HCT116 (cell line): ENCODE measurements at regions not wholly inside any gene's neighbourhood (a gene's known extent, or its start where the extent isn't known, plus 50 kb on each side); places are given as distances from the start of the nearest gene placed in this dataset.
"Not testable (repeated sequence)": the region's sequence is repeated elsewhere in the genome, so short reads cannot be mapped to it uniquely, and the experiment has no call there.

Experiments
- ATAC-seq: fragments of 200-7000 bp; cut with Tn5 transposase; 2 replicates; pipeline ENCODE4 v1.9.1; 2020; ENCODE audit warnings: mild to moderate bottlenecking, moderate library complexity
- BruUV-seq: library from RNA; stranded (reverse); fragments of 400-500 nt; replicated peaks from 2 replicates; lab custom pipeline; 2021; lab: Mats Ljungman, UMichigan
- CTCF ChIA-PET: fragments of 300-600 bp; sonication (Branson Sonifier 250); formaldehyde crosslinking; loops from one replicate; lab custom pipeline; 2021; ENCODE audit warnings: antibody characterized with exemption; lab: Charles Lee
- POLR2A ChIA-PET: fragments of 300-600, 350-600 bp; sonication (Branson Sonifier 250); formaldehyde crosslinking; loops from one replicate; lab custom pipeline; 2021; ENCODE audit warnings: antibody characterized with exemption; lab: Charles Lee
- RAD21 ChIA-PET, 2 experiments: fragments of 300-600 bp; sonication (Branson Sonifier 250); formaldehyde crosslinking; loops; one replicate each; lab custom pipeline; 2023; ENCODE audit warnings: low total read pairs in 2 of 2; ENCODE audit not compliant: uncharacterized antibody in 2 of 2, unreplicated experiment in 2 of 2, low non-redundant PET in 1 of 2; lab: Charles Lee
- DNase-seq: peaks from one replicate; pipeline ENCODE4 v3.0.0-alpha.2; 2010; ENCODE audit warnings: low read depth, low spot score
- H2AFZ ChIP-seq: fragments of 200-600 bp; shearing (Covaris generic), sonication (generic); 2 replicates; pipeline ENCODE4 v1.6.1; 2017; ENCODE audit warnings: low read depth, mixed run types, mixed read lengths, antibody characterized with exemption, low read length; ENCODE audit not compliant: poor library complexity, severe bottlenecking
- H3K27ac ChIP-seq: 2 replicates; pipeline ENCODE4 v1.5.1; 2012; ENCODE audit warnings: low read depth, low read length
- H3K27me3 ChIP-seq: fragments of 200-600 bp; sonication (generic); 2 replicates; pipeline ENCODE4 v1.6.1; 2016; ENCODE audit warnings: mixed run types, low read length, mixed read lengths; ENCODE audit not compliant: insufficient read depth
- H3K36me3 ChIP-seq, 2 experiments: fragments of 200-500 bp in 1 of 2; fragments of 200-600 bp in 1 of 2; sonication (Bioruptor generic) in 1 of 2; sonication (generic) in 1 of 2; 2 replicates each; pipeline versions ENCODE4 v1.5.1 to v1.6.1; 2014 to 2016; ENCODE audit warnings: low read length in 2 of 2, inconsistent platforms in 1 of 2, mixed read lengths in 1 of 2, mixed run types in 1 of 2; ENCODE audit not compliant: insufficient read depth in 2 of 2, control insufficient read depth in 1 of 2
- H3K4me1 ChIP-seq, 2 experiments: fragments of 200-600 bp in 1 of 2; sonication (generic) in 1 of 2; 2 replicates each; pipeline versions ENCODE4 v1.5.1 to v1.6.1; 2012 to 2017; ENCODE audit warnings: low read length in 2 of 2, inconsistent platforms in 1 of 2, mild to moderate bottlenecking in 1 of 2, mixed read lengths in 1 of 2, mixed run types in 1 of 2, moderate library complexity in 1 of 2; ENCODE audit not compliant: insufficient read depth in 2 of 2, control insufficient read depth in 1 of 2
- H3K4me2 ChIP-seq: fragments of 200-600 bp; sonication (generic); 2 replicates; pipeline ENCODE4 v1.6.1; 2017; ENCODE audit warnings: mixed run types, low read length, mixed read lengths
- H3K4me3 ChIP-seq, 2 experiments: fragments of 200-600 bp in 1 of 2; sonication (generic) in 1 of 2; replicated peaks in 1 of 2; 2 replicates each; pipeline ENCODE4 v1.5.1; 2011 to 2016; ENCODE audit warnings: low read length in 2 of 2, control low read depth in 1 of 2, low read depth in 1 of 2, mild to moderate bottlenecking in 1 of 2, mixed read lengths in 1 of 2, mixed run types in 1 of 2
- H3K79me2 ChIP-seq: fragments of 200-600 bp; sonication (generic); 2 replicates; pipeline ENCODE4 v1.6.1; 2017; ENCODE audit warnings: mild to moderate bottlenecking, mixed run types, low read length, moderate library complexity, mixed read lengths; ENCODE audit not compliant: insufficient read depth
- H3K9ac ChIP-seq: fragments of 200-600 bp; sonication (generic); 2 replicates; pipeline ENCODE4 v1.6.1; 2016; ENCODE audit warnings: low read length, mixed read lengths
- H3K9me2 ChIP-seq: fragments of 200-600 bp; sonication (generic), shearing (Covaris generic); 2 replicates; pipeline ENCODE4 v1.6.1; 2017; ENCODE audit warnings: mixed run types, mild to moderate bottlenecking, moderate library complexity; ENCODE audit not compliant: insufficient read depth
- H3K9me3 ChIP-seq, 2 experiments: fragments of 200-500 bp in 1 of 2; fragments of 200-600 bp in 1 of 2; sonication (Bioruptor generic) in 1 of 2; sonication (generic) in 1 of 2; 2 replicates each; pipeline ENCODE4 v1.6.1; 2014 to 2017; ENCODE audit warnings: low read length in 2 of 2, mixed read lengths in 2 of 2, inconsistent platforms in 1 of 2, low read depth in 1 of 2, mild to moderate bottlenecking in 1 of 2, mixed run types in 1 of 2, moderate library complexity in 1 of 2; ENCODE audit not compliant: control insufficient read depth in 1 of 2, insufficient read depth in 1 of 2
- H4K20me1 ChIP-seq: fragments of 200-600 bp; sonication (generic), shearing (Covaris generic); 2 replicates; pipeline ENCODE4 v1.6.1; 2017; ENCODE audit warnings: mixed run types, mild to moderate bottlenecking, moderate library complexity; ENCODE audit not compliant: insufficient read depth
- CEBPB ChIP-seq: IDR thresholded peaks from 2 replicates; pipeline ENCODE4 v1.6.1; 2012; ENCODE audit warnings: low read depth
- EGR1 ChIP-seq: IDR thresholded peaks from 2 replicates; pipeline ENCODE4 v1.6.1; 2012; ENCODE audit warnings: low read depth
- EZH2 ChIP-seq: fragments of 200-600 bp; sonication (generic); IDR thresholded peaks from 2 replicates; pipeline ENCODE4 v1.6.1; 2017; ENCODE audit warnings: antibody characterized with exemption, mixed run types
- EZH2phosphoT487 ChIP-seq: fragments of 200-600 bp; IDR thresholded peaks from 2 replicates; pipeline ENCODE4 v1.6.1; 2018; ENCODE audit warnings: antibody characterized with exemption, borderline replicate concordance
- FOSL1 ChIP-seq: IDR thresholded peaks from 2 replicates; pipeline ENCODE4 v1.6.1; 2012; ENCODE audit warnings: low read depth
- JUND ChIP-seq: IDR thresholded peaks from 2 replicates; pipeline ENCODE4 v1.6.1; 2012
- RAD21 ChIP-seq: IDR thresholded peaks from 2 replicates; pipeline ENCODE4 v1.6.1; 2012; ENCODE audit warnings: low read depth, mild to moderate bottlenecking
- SIN3A ChIP-seq: IDR thresholded peaks from 2 replicates; pipeline ENCODE4 v1.6.1; 2012; ENCODE audit warnings: low read depth
- SP1 ChIP-seq: IDR thresholded peaks from 2 replicates; pipeline ENCODE4 v1.6.1; 2012; ENCODE audit warnings: low read depth
- SRF ChIP-seq: IDR thresholded peaks from 2 replicates; pipeline ENCODE4 v1.6.1; 2012; ENCODE audit warnings: low read depth
- YY1 ChIP-seq: IDR thresholded peaks from 2 replicates; pipeline ENCODE4 v1.6.1; 2011; ENCODE audit warnings: low read length, low read depth, moderate library complexity, mild to moderate bottlenecking; ENCODE audit not compliant: insufficient replicate concordance; ENCODE audit errors: extremely low read depth
- ZFX ChIP-seq: fragments of 450-650 bp; IDR thresholded peaks from 2 replicates; pipeline ENCODE4 v1.6.1; 2017
- intact Hi-C: fragments of 100-400 bp; cut with micrococcal nuclease; formaldehyde crosslinking; loops from 2 replicates; pipeline ENCODE4 v1.10.0; 2022
- TF ChIP-seq, protein P1 (sequence below): IDR thresholded peaks from 2 replicates; pipeline ENCODE4 v1.6.1; 2012; ENCODE audit warnings: low read depth
- TF ChIP-seq, protein P2 (sequence below): IDR thresholded peaks from 2 replicates; pipeline ENCODE4 v1.6.1; 2012
- TF ChIP-seq, protein P3 (sequence below): IDR thresholded peaks from 2 replicates; pipeline ENCODE4 v1.6.1; 2012
- TF ChIP-seq, protein P4 (sequence below): IDR thresholded peaks from 2 replicates; pipeline ENCODE4 v1.6.1; 2011; ENCODE audit warnings: mild to moderate bottlenecking, low read length, moderate library complexity; ENCODE audit not compliant: insufficient replicate concordance; ENCODE audit errors: extremely low read depth

DNA sequence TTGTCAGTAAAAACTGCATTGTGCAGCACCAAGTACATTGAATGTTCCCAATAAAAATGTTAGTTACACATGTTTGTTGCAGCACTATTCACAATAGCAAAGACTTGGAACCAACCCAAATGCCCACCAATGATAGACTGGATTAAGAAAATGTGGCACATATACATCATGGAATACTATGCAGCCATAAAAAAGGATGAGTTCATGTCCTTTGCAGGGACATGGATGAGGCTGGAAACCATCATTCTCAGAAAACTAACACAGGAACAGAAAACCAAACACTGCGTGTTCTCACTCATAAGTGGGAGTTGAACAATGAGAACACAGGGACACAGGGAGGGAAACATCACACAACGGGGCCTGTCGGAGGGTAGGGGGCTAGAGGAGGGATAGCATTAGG lies 401.3 kb upstream of the NR5A2 start:
- BruUV-seq, H3K27me3 ChIP-seq, ATAC-seq, H2AFZ ChIP-seq, H3K36me3 ChIP-seq, H3K4me2 ChIP-seq, H3K79me2 ChIP-seq, H3K9me3 ChIP-seq, DNase-seq, RAD21 ChIA-PET, H4K20me1 ChIP-seq, POLR2A ChIA-PET, CTCF ChIA-PET, intact Hi-C loops, H3K9ac ChIP-seq, H3K27ac ChIP-seq, H3K4me1 ChIP-seq, H3K9me2 ChIP-seq, H3K4me3 ChIP-seq: not testable (repeated sequence)

DNA sequence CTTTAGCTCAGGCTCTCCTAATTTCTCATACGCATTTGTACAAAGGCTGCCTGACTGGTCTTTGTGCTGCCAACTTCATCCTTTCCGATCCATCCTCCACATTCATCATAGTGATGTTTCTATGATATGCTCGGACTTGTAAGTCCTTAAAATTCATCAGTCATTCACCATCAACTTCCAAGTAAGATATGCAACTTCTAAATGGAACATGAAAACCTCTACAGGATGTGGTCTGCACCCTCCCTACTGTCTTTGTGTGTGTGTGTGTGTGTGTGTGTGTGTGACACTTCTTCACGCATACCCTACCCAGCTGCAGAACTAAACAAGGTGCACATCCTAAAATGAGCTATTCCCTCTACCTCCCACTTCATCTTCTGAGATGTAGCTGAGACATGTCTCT lies 397.9 kb upstream of the NR5A2 start:
- no peak overlapping the region for H3K4me2 ChIP-seq
- H3K9me2 ChIP-seq: no peaks in the 10 kb centered on the region
- H4K20me1 ChIP-seq: no peaks in the 10 kb centered on the region
- no peak for ATAC-seq
- no peaks in the 10 kb centered on the region for H3K27me3 ChIP-seq
- H2AFZ ChIP-seq: no peak overlapping the region
- no TSS peak for BruUV-seq
- H3K79me2 ChIP-seq: no peaks in the 10 kb centered on the region
- no peaks in the 10 kb centered on the region for H3K9me3 ChIP-seq
- TF ChIP-seq, protein P1, sequence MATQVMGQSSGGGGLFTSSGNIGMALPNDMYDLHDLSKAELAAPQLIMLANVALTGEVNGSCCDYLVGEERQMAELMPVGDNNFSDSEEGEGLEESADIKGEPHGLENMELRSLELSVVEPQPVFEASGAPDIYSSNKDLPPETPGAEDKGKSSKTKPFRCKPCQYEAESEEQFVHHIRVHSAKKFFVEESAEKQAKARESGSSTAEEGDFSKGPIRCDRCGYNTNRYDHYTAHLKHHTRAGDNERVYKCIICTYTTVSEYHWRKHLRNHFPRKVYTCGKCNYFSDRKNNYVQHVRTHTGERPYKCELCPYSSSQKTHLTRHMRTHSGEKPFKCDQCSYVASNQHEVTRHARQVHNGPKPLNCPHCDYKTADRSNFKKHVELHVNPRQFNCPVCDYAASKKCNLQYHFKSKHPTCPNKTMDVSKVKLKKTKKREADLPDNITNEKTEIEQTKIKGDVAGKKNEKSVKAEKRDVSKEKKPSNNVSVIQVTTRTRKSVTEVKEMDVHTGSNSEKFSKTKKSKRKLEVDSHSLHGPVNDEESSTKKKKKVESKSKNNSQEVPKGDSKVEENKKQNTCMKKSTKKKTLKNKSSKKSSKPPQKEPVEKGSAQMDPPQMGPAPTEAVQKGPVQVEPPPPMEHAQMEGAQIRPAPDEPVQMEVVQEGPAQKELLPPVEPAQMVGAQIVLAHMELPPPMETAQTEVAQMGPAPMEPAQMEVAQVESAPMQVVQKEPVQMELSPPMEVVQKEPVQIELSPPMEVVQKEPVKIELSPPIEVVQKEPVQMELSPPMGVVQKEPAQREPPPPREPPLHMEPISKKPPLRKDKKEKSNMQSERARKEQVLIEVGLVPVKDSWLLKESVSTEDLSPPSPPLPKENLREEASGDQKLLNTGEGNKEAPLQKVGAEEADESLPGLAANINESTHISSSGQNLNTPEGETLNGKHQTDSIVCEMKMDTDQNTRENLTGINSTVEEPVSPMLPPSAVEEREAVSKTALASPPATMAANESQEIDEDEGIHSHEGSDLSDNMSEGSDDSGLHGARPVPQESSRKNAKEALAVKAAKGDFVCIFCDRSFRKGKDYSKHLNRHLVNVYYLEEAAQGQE: no peak
- TF ChIP-seq SP1 (no peak), JUND (no peak), EZH2phosphoT487 (no peak), RAD21 (no peak), SIN3A (no peak), FOSL1 (no peak), EGR1 (no peak), CEBPB (no peak), YY1 (no peak), EZH2 (no peak), SRF (no peak), ZFX (no peak)
- TF ChIP-seq, protein P2, sequence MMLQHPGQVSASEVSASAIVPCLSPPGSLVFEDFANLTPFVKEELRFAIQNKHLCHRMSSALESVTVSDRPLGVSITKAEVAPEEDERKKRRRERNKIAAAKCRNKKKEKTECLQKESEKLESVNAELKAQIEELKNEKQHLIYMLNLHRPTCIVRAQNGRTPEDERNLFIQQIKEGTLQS: no peak
- TF ChIP-seq, protein P3, sequence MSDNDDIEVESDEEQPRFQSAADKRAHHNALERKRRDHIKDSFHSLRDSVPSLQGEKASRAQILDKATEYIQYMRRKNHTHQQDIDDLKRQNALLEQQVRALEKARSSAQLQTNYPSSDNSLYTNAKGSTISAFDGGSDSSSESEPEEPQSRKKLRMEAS: no peak
- TF ChIP-seq, protein P4, sequence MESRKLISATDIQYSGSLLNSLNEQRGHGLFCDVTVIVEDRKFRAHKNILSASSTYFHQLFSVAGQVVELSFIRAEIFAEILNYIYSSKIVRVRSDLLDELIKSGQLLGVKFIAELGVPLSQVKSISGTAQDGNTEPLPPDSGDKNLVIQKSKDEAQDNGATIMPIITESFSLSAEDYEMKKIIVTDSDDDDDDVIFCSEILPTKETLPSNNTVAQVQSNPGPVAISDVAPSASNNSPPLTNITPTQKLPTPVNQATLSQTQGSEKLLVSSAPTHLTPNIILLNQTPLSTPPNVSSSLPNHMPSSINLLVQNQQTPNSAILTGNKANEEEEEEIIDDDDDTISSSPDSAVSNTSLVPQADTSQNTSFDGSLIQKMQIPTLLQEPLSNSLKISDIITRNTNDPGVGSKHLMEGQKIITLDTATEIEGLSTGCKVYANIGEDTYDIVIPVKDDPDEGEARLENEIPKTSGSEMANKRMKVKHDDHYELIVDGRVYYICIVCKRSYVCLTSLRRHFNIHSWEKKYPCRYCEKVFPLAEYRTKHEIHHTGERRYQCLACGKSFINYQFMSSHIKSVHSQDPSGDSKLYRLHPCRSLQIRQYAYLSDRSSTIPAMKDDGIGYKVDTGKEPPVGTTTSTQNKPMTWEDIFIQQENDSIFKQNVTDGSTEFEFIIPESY: no peak
- no peak overlapping the region for H3K9ac ChIP-seq
- H3K4me1 ChIP-seq: no peaks in the 10 kb centered on the region
- H3K27ac ChIP-seq: no peak overlapping the region
- H3K36me3 ChIP-seq: no peaks in the 10 kb centered on the region
- no peak overlapping the region for H3K4me3 ChIP-seq
- ChIA-PET RAD21 (no interaction called here), POLR2A (no interaction called here), CTCF (no interaction called here)
- DNase-seq: no peak
- intact Hi-C loops: no loop called here
